IMR-90 (cell line): ENCODE measurements at regions not wholly inside any gene's neighbourhood (a gene's known extent, or its start where the extent isn't known, plus 50 kb on each side); places are given as distances from the start of the nearest gene placed in this dataset.
"Not testable (repeated sequence)": the region's sequence is repeated elsewhere in the genome, so short reads cannot be mapped to it uniquely, and the experiment has no call there.

Source experiments
- ATAC-seq: fragments of 200-7000 bp; cut with Tn5 transposase; 2 replicates; pipeline ENCODE4 v1.9.1; 2020; ENCODE audit warnings: low read depth, mild to moderate bottlenecking, moderate library complexity
- BruUV-seq: library from RNA; stranded (reverse); fragments of 400-500 nt; replicated peaks from 2 replicates; lab custom pipeline; 2021; lab: Mats Ljungman, UMichigan
- CTCF ChIA-PET: fragments of 300-600 bp; formaldehyde crosslinking; extraction: SDS; loops from one replicate; lab custom pipeline; 2021; ENCODE audit warnings: antibody characterized with exemption; lab: Yijun Ruan, JAX
- POLR2A ChIA-PET: fragments of 300-600 bp; sonication (Branson Sonifier 250); formaldehyde crosslinking; loops from one replicate; lab custom pipeline; 2022; ENCODE audit warnings: antibody characterized with exemption; ENCODE audit not compliant: unreplicated experiment; lab: Charles Lee
- DNase-seq: peaks from one replicate; pipeline ENCODE4 v3.0.0; 2013
- H2AFZ ChIP-seq: replicated peaks from 2 replicates; pipeline ENCODE3; 2013; ENCODE audit warnings: low read length, mild to moderate bottlenecking; ENCODE audit not compliant: poor library complexity
- H2AK5ac ChIP-seq: 2 replicates; pipeline ENCODE4 v1.6.1; 2013; ENCODE audit warnings: low read depth, low read length, inconsistent platforms
- H2AK9ac ChIP-seq: replicated peaks from 2 replicates; pipeline ENCODE3; 2013; ENCODE audit warnings: mild to moderate bottlenecking, low read depth, low read length, moderate library complexity; ENCODE audit not compliant: poor library complexity
- H2BK120ac ChIP-seq: 2 replicates; pipeline ENCODE4 v1.6.1; 2013; ENCODE audit warnings: low read depth, low read length, inconsistent platforms
- H2BK15ac ChIP-seq: 3 replicates; pipeline ENCODE4 v1.6.1; 2013; ENCODE audit warnings: low read depth, low read length, inconsistent platforms
- H2BK20ac ChIP-seq: 2 replicates; pipeline ENCODE4 v1.6.1; 2013; ENCODE audit warnings: low read depth, mild to moderate bottlenecking, inconsistent platforms, low read length, moderate library complexity
- H2BK5ac ChIP-seq: 2 replicates; pipeline ENCODE4 v1.6.1; 2013; ENCODE audit warnings: mild to moderate bottlenecking, low read depth, low read length, inconsistent platforms; ENCODE audit not compliant: poor library complexity, severe bottlenecking
- H3K14ac ChIP-seq: replicated peaks from 2 replicates; pipeline ENCODE4 v1.6.1; 2013; ENCODE audit warnings: low read depth, low read length, inconsistent platforms
- H3K18ac ChIP-seq: 2 replicates; pipeline ENCODE4 v1.6.1; 2013; ENCODE audit warnings: low read depth, low read length, control low read depth
- H3K23ac ChIP-seq: 2 replicates; pipeline ENCODE4 v1.6.1; 2013; ENCODE audit warnings: low read depth, low read length, inconsistent platforms
- H3K27ac ChIP-seq: 2 replicates; pipeline ENCODE4 v1.5.1; 2013; ENCODE audit warnings: mild to moderate bottlenecking, control low read depth, low read length; ENCODE audit not compliant: insufficient read depth
- H3K27me3 ChIP-seq: 2 replicates; pipeline ENCODE4 v1.6.1; 2013; ENCODE audit warnings: low read length; ENCODE audit not compliant: control insufficient read depth, insufficient read depth
- H3K36me3 ChIP-seq: 2 replicates; pipeline ENCODE4 v1.6.1; 2013; ENCODE audit warnings: low read length, mixed read lengths; ENCODE audit not compliant: control insufficient read depth, insufficient read depth
- H3K4ac ChIP-seq: 2 replicates; pipeline ENCODE4 v1.6.1; 2013; ENCODE audit warnings: low read depth, low read length, inconsistent platforms
- H3K4me1 ChIP-seq: 2 replicates; pipeline ENCODE4 v1.6.1; 2013; ENCODE audit warnings: low read length, mixed read lengths; ENCODE audit not compliant: control insufficient read depth, insufficient read depth
- H3K4me2 ChIP-seq: 2 replicates; pipeline ENCODE4 v1.6.1; 2013; ENCODE audit warnings: low read depth, mild to moderate bottlenecking, control low read depth, low read length, moderate library complexity
- H3K4me3 ChIP-seq: 2 replicates; pipeline ENCODE4 v1.5.1; 2013; ENCODE audit warnings: low read depth, mild to moderate bottlenecking, control low read depth, low read length, moderate library complexity; ENCODE audit not compliant: insufficient read depth
- H3K56ac ChIP-seq: 2 replicates; pipeline ENCODE4 v1.6.1; 2013; ENCODE audit warnings: low read length, inconsistent platforms; ENCODE audit not compliant: insufficient read depth; ENCODE audit errors: extremely low read depth
- H3K79me1 ChIP-seq, 2 experiments: 2 replicates each; pipeline ENCODE4 v1.6.1; 2013; ENCODE audit warnings: low read length in 2 of 2, inconsistent platforms in 1 of 2, low read depth in 1 of 2
- H3K9ac ChIP-seq: 2 replicates; pipeline ENCODE4 v1.6.1; 2013; ENCODE audit warnings: low read depth, low read length, control low read depth
- H3K9me1 ChIP-seq: 2 replicates; pipeline ENCODE4 v1.6.1; 2013; ENCODE audit warnings: low read length, inconsistent platforms; ENCODE audit not compliant: insufficient read depth
- H3K9me3 ChIP-seq: 2 replicates; pipeline ENCODE4 v1.6.1; 2013; ENCODE audit warnings: low read length; ENCODE audit not compliant: control insufficient read depth, insufficient read depth
- H4K20me1 ChIP-seq: 2 replicates; pipeline ENCODE4 v1.6.1; 2013; ENCODE audit warnings: low read length, inconsistent platforms; ENCODE audit not compliant: insufficient read depth
- H4K5ac ChIP-seq: 2 replicates; pipeline ENCODE4 v1.6.1; 2013; ENCODE audit warnings: mild to moderate bottlenecking, low read depth, low read length, control low read depth
- H4K8ac ChIP-seq, 2 experiments: 2 replicates each; pipeline ENCODE4 v1.6.1; 2013; ENCODE audit warnings: low read depth in 2 of 2, low read length in 2 of 2, control low read depth in 1 of 2, inconsistent platforms in 1 of 2
- H4K91ac ChIP-seq: 2 replicates; pipeline ENCODE4 v1.6.1; 2013; ENCODE audit warnings: low read depth, low read length, inconsistent platforms; ENCODE audit not compliant: insufficient read depth
- BHLHE40 ChIP-seq: fragments of 150-350 bp; IDR thresholded peaks from 2 replicates; pipeline ENCODE4 v1.6.1; 2016; ENCODE audit warnings: mild to moderate bottlenecking, low read depth, low read length
- MAZ ChIP-seq: IDR thresholded peaks from 2 replicates; pipeline ENCODE4 v1.6.1; 2012; ENCODE audit warnings: low read depth, mild to moderate bottlenecking, low read length, improper control_type of control experiment, moderate library complexity, borderline replicate concordance
- RAD21 ChIP-seq: IDR thresholded peaks from 2 replicates; pipeline ENCODE4 v1.6.1; 2012; ENCODE audit warnings: low read length, improper control_type of control experiment
- RCOR1 ChIP-seq: IDR thresholded peaks from 2 replicates; pipeline ENCODE4 v1.6.1; 2012; ENCODE audit warnings: mild to moderate bottlenecking, low read length, improper control_type of control experiment; ENCODE audit not compliant: insufficient replicate concordance
- WGBS, 2 experiments: methylation state at CpG; one replicate each; pipeline versions ENCODE4 v1.1.5 to v1.1.7; 2013; ENCODE audit warnings: missing lambda C conversion rate in 2 of 2; ENCODE audit not compliant: insufficient read length in 1 of 2; ENCODE audit errors: extremely low coverage in 2 of 2; 5-methylcytosine and 5-hydroxymethylcytosine counted together
- dilution Hi-C: fragments of 300-500 bp; cut with HindIII; formaldehyde crosslinking; loops from one replicate; pipeline ENCODE4 v1.14.3; 2018; ENCODE audit warnings: low sequenced_read_pairs; ENCODE audit not compliant: unreplicated experiment
- in situ Hi-C: fragments of 300-500 bp; cut with MboI; formaldehyde crosslinking; loops from 3 replicates; pipeline ENCODE4 v1.14.3; 2019; ENCODE audit warnings: low sequenced_read_pairs, inconsistent platforms, mixed read lengths
- intact Hi-C: fragments of 100-400 bp; cut with micrococcal nuclease; formaldehyde crosslinking; loops from 2 replicates; pipeline ENCODE4 v1.10.0; 2022
- TF ChIP-seq, protein P1 (sequence below): fragments of 150-350 bp; IDR thresholded peaks from 2 replicates; pipeline ENCODE4 v1.6.1; 2017; ENCODE audit warnings: mild to moderate bottlenecking, antibody characterized with exemption, low read length, low read depth

DNA sequence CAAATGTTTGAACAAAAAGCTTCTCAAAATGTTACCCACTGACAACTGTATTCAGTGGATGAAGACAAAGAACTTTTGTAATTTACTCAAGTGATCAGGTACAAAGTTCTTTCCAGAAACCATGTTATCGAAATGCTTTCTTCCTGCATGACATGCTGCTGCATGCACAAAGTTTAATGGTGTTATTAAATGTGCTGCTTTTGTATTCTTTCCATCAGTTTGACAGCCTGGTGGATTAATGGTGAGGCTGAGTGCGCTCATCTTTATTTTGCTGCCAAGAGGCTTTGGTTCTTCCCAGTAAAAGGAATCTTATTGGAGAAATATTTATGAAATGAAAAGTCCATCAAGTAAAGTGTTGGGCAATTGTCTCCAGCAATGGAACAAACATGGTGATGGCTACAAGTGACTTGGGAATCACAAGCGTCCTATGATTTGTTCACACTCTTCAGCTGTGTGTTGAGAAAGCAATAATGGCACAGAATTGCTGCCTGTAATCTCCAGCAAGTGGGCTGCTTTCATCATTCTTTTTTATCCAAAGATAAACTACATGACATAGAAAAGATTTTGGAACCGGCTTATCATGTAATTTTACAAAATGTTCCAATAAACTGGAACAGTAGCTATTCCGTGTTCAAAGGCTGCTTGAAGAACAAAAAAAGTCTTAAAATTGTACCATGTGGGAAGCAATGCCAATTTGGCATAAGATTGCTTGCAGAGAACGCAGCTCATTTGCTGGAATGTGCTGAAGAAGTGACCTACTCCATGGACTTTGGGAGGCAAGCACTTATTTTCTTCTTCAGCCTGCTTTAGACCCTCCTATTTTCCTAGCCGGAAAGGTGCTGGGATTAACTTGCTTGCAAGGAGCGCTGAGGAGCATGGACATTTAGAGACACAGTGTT lies 153.1 kb downstream of the HSD17B3 start:
- H3K4me2 ChIP-seq = no peak overlapping the region
- H3K79me1 ChIP-seq = no peaks in the 10 kb centered on the region
- H3K23ac ChIP-seq = no peak overlapping the region
- no peak overlapping the region for H2AK5ac ChIP-seq
- H4K91ac ChIP-seq = no peak overlapping the region
- no peak overlapping the region for H3K4ac ChIP-seq
- H3K18ac ChIP-seq = no peak overlapping the region
- DNase-seq = no peak
- CTCF ChIA-PET = interaction anchor here (1.2 kb wide), 1 partner anchor 419 kb away, joined by 6 read pairs; no protein-coding TSS in a partner anchor
- H3K9me1 ChIP-seq = no peaks in the 10 kb centered on the region
- H3K14ac ChIP-seq = no peak overlapping the region
- H3K27me3 ChIP-seq = peaks cover 20% of the 10 kb centered on the region
- TF ChIP-seq RAD21 (no peak), RCOR1 (no peak), BHLHE40 (no peak), MAZ (no peak)
- TF ChIP-seq, protein P1, sequence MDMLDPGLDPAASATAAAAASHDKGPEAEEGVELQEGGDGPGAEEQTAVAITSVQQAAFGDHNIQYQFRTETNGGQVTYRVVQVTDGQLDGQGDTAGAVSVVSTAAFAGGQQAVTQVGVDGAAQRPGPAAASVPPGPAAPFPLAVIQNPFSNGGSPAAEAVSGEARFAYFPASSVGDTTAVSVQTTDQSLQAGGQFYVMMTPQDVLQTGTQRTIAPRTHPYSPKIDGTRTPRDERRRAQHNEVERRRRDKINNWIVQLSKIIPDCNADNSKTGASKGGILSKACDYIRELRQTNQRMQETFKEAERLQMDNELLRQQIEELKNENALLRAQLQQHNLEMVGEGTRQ = no peak
- no peak overlapping the region for H3K4me3 ChIP-seq
- no peak overlapping the region for H3K27ac ChIP-seq
- no peak overlapping the region for H2AFZ ChIP-seq
- no peak overlapping the region for H4K8ac ChIP-seq
- H3K9me3 ChIP-seq = peaks cover 3% of the 10 kb centered on the region; the same call in 1 of the 2 replicates
- H2BK5ac ChIP-seq = no peak overlapping the region
- in situ Hi-C loops = no loop called here
- no peak overlapping the region for H2BK20ac ChIP-seq
- no peak overlapping the region for H3K9ac ChIP-seq
- H4K20me1 ChIP-seq = no peaks in the 10 kb centered on the region
- H2BK120ac ChIP-seq = no peak overlapping the region
- no peak overlapping the region for H2BK15ac ChIP-seq
- no TSS peak for BruUV-seq
- no peaks in the 10 kb centered on the region for H3K36me3 ChIP-seq
- H3K4me1 ChIP-seq = no peaks in the 10 kb centered on the region
- ATAC-seq = no peak
- dilution Hi-C loops = no loop called here
- no peak overlapping the region for H3K56ac ChIP-seq
- WGBS, 2 experiments = 80% methylated on average over 2 of the region's 8 CpGs; no CpG with 5 or more reads in 1 of the 2 experiments
- no peak overlapping the region for H4K5ac ChIP-seq
- no peak overlapping the region for H2AK9ac ChIP-seq
- POLR2A ChIA-PET = no interaction called here
- intact Hi-C loops = no loop called here

DNA sequence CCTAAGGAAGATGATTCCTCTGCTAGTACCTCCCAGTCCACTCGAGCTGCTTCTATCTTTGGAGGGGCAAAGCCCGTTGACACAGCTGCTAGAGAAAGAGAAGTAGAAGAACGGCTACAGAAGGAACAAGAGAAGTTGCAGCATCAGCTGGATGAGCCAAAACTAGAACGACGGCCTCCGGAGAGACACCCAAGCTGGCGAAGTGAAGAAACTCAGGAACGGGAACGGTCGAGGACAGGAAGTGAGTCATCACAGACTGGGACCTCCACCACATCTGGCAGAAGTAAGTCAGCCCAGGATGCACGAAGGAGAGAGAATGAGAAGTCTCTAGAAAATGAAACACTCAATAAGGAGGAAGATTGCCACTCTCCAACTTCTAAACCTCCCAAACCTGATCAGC lies 154.9 kb downstream of the HSD17B3 start:
- intact Hi-C loops, H3K79me1 ChIP-seq, POLR2A ChIA-PET, in situ Hi-C loops, H3K36me3 ChIP-seq, H3K4me1 ChIP-seq, H4K5ac ChIP-seq, ATAC-seq, H3K9me3 ChIP-seq, H3K14ac ChIP-seq, H3K23ac ChIP-seq, H2BK5ac ChIP-seq, H3K4me2 ChIP-seq, CTCF ChIA-PET, H2AK9ac ChIP-seq, H3K4me3 ChIP-seq, H3K9me1 ChIP-seq, H3K56ac ChIP-seq, DNase-seq, H3K4ac ChIP-seq, H3K9ac ChIP-seq, H2BK15ac ChIP-seq, H3K27ac ChIP-seq, H3K18ac ChIP-seq, H2AFZ ChIP-seq, dilution Hi-C loops, H4K91ac ChIP-seq, H4K8ac ChIP-seq, H2AK5ac ChIP-seq, H2BK120ac ChIP-seq, H2BK20ac ChIP-seq, BruUV-seq, H4K20me1 ChIP-seq: not testable (repeated sequence)
- 77% methylated on average over 3 of the region's 11 CpGs; no CpG with 5 or more reads in 1 of the 2 experiments for WGBS, 2 experiments
- peaks cover 22% of the 10 kb centered on the region for H3K27me3 ChIP-seq
